Hematopoietic multipotent progenitor cell treated with erythropoietin and hydrocortisone succinate and interleukin-3 and kit ligand, for 6 days (in vitro differentiated cells): ENCODE measurements at regions not wholly inside any gene's neighbourhood (a gene's known extent, or its start where the extent isn't known, plus 50 kb on each side); places are given as distances from the start of the nearest gene placed in this dataset.

Source experiments
- DNase-seq: peaks from one replicate; pipeline ENCODE4 v3.0.0-alpha.2; 2015

DNA sequence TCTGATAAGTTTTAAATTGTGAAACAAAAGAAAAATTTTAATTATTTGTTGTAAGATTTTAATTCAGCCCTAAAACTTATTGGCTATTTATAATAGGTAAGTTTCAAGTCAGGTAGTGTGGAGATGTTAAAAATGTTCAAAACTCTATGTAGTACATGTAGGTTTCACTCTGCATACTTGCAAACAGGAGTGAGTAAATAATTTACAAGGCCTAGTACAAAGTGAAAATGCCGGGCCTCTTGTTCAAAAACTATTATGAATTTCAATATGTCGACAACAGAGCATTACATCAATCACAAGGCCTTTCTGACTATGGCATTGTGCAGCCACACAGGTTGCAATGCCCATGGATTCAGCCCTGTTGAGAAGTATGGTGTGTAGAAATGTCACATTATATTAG lies 80.9 kb upstream of the GRIK2 start:
- DNase-seq, result no peak

DNA sequence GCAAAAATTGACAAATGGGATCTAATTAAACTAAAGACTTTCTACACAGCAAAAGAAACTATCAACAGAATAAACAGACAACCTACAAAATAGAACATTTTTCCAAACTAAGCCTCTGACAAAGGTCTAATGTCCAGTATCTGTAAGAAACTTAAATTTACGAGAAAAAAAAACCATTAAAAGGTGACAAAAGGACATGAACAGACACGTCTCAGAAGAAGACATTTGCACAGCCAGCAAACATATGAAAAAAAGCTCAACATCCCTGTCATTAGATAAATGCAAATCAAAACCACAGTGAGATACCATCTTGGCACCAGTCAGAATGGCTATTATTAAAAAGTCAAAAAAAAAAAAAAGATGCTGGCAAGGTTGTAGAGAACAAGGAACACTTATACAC lies 70.6 kb upstream of the GRIK2 start:
- no peak for DNase-seq

DNA sequence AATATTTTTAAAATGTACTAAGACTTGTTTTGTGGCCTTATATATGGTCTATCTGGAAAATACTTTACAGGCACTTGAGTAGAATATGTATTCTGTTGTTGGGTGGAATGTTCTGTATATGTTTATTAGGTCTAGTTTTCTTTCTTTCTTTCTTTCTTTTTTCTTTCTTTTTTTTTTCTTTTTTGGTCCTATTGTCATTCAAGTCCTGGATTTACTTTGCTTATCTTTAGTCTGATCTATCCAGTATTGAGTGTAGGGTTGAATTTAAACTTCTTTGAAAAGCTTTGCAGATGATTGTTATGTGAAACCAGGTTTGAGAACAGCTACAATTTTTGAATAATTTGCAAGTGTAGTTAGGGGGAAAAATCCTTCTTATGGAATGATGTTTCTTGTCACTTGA lies 67.1 kb upstream of the GRIK2 start:
- no peak for DNase-seq

DNA sequence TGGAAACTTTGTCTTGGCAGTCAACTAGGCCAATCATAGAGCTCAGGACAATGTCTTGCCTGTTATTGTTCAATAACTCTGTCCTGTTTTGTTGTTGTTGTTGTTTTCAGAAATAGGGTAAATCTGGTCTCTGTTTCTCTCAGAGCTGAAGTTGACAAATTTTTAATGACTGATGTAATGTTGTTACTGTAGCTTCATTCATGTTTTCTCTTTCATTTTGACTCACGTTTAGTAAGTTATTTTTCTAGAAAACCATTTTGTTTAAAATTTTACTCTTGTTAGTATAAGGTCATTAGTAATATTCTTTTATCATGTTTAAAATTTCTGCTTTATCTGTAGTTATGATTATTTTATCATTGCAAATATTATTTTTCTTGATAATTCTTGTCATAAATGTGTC lies 51.6 kb upstream of the GRIK2 start:
- no peak for DNase-seq
